Naive thymus-derived CD8-positive, alpha-beta T cell (primary cell): ENCODE measurements at regions not wholly inside any gene's neighbourhood (a gene's known extent, or its start where the extent isn't known, plus 50 kb on each side); places are given as distances from the start of the nearest gene placed in this dataset.

ENCODE experiments used
- ATAC-seq, 2 donors: fragments of 150-1000 bp; cut with Tn5 transposase in 1 of 2; sonication (Bioruptor Pico), chemical (Tn5 transposase) in 1 of 2; 1 replicate in 1 of 2; 2 replicates in 1 of 2; pipeline ENCODE4 v1.10.0; 2021; ENCODE audit warnings: mild to moderate bottlenecking in 2 of 2, moderate library complexity in 2 of 2
- POLR2A ChIA-PET: fragments of 350-600 bp; sonication (Branson Sonifier 250); formaldehyde crosslinking; loops from one replicate; lab custom pipeline; 2021; ENCODE audit warnings: antibody characterized with exemption; lab: Charles Lee
- DNase-seq, 10 donors: peaks; one replicate each; pipeline versions ENCODE4 v3.0.0 to v3.0.0-alpha.2; 2020 to 2022
- H3K27ac Mint-ChIP-seq, 10 donors: one replicate each; pipeline ENCODE4 v1.8.0; 2020 to 2022; ENCODE audit warnings: mild to moderate bottlenecking in 10 of 10, mixed read lengths in 10 of 10, moderate library complexity in 4 of 10, inconsistent platforms in 1 of 10
- H3K27me3 Mint-ChIP-seq, 5 donors: one replicate each; pipeline ENCODE4 v1.8.0; 2021 to 2022; ENCODE audit warnings: mixed read lengths in 5 of 5
- H3K36me3 Mint-ChIP-seq, 3 donors: one replicate each; pipeline ENCODE4 v1.8.0; 2020 to 2022; ENCODE audit warnings: mixed read lengths in 3 of 3, mild to moderate bottlenecking in 2 of 3, inconsistent platforms in 1 of 3
- H3K4me1 Mint-ChIP-seq, 4 donors: one replicate each; pipeline ENCODE4 v1.8.0; 2021 to 2022; ENCODE audit warnings: mixed read lengths in 4 of 4
- H3K4me3 Mint-ChIP-seq, 10 donors: one replicate each; pipeline ENCODE4 v1.8.0; 2020 to 2022; ENCODE audit warnings: mild to moderate bottlenecking in 10 of 10, mixed read lengths in 10 of 10, moderate library complexity in 6 of 10, inconsistent platforms in 1 of 10
- H3K9me3 Mint-ChIP-seq, 9 donors: one replicate each; pipeline ENCODE4 v1.8.0; 2020 to 2022; ENCODE audit warnings: mixed read lengths in 9 of 9, mild to moderate bottlenecking in 3 of 9, inconsistent platforms in 1 of 9, moderate library complexity in 1 of 9

DNA sequence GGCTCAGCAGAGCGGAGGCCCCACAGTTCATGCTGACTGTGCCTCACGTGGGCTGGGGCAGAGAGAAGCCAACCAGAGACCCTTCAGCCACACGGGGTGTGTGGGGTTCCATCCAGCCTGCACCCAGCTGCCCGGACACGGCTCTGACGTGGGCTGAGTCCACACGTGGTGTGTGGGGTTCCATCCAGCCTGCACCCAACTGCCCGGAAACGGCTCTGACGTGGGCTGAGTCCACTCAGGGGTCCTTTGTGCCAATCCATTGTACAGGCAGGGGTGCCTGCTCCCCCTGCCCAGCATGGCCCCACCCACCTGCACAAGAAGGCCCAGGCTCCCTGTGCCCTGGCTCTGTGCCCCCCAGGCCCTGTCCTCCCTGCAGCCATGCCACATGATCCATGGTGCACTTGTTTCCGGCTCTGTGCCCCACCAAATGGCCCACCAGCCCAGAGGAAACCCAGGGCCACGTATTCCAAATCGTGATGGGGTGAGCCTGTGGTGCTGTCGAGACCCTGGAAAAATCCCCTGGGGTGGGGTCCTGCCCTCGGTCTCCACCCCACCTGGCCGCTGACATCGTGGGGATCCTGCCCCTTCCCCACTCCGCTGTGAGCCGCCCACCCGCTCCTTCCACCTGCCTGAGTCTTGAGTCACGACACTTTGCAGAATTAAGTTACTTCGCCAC is 99.3 kb upstream of the SFSWAP start:
- Mint-ChIP-seq H3K9me3 (peaks cover 0 to 2% (median 0%) of the 10 kb centered on the region in 9 donors), H3K27ac (no peak overlapping the region), H3K27me3 (peaks cover 0 to 3% (median 0%) of the 10 kb centered on the region in 5 donors), H3K4me1 (peaks cover 3 to 27% (median 17%) of the 10 kb centered on the region in 4 donors), H3K36me3 (no peaks in the 10 kb centered on the region), H3K4me3 (no peak overlapping the region)
- no peak for ATAC-seq
- no peak for DNase-seq
- POLR2A ChIA-PET: no interaction called here

DNA sequence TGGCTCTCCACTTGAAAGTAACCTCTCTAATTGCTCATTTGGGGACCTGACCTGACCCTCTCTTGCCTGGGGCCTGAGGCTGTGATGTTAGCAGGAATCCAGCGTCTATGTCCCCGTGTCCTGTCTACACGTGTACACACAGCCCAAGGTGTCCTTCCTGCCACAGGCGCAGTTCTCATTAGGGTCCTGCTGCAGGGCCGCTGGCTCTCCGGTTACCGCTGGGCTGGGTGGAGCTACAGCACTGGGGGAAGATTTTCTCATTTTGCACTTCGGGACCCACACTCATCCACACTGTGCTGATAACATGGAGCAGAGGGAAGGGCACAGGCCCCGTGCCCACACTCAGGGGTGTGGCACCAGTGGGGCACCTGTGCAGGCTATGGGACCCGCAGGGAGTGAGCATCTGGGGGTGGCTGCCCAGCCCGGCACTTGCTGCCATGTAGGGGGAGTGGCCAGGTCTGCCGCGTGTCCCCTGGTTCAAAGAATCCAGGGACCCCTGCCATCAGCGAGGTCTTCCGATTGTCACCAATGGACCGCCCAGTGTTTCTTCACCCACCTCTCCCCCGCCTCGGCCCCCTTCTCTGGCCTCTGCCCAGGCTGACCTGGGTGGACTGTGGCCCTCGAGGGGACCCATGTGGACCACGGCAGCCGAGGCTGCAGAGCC is 98.7 kb upstream of the SFSWAP start:
- H3K36me3 Mint-ChIP-seq: no peaks in the 10 kb centered on the region
- POLR2A ChIA-PET: no interaction called here
- H3K27me3 Mint-ChIP-seq: peaks cover 0 to 9% (median 5%) of the 10 kb centered on the region in 5 donors
- H3K9me3 Mint-ChIP-seq: peaks cover 0 to 2% (median 0%) of the 10 kb centered on the region in 9 donors
- H3K27ac Mint-ChIP-seq: no peak overlapping the region
- peaks cover 3 to 26% (median 14%) of the 10 kb centered on the region in 4 donors for H3K4me1 Mint-ChIP-seq
- DNase-seq: no peak
- H3K4me3 Mint-ChIP-seq: no peak overlapping the region
- ATAC-seq: no peak

DNA sequence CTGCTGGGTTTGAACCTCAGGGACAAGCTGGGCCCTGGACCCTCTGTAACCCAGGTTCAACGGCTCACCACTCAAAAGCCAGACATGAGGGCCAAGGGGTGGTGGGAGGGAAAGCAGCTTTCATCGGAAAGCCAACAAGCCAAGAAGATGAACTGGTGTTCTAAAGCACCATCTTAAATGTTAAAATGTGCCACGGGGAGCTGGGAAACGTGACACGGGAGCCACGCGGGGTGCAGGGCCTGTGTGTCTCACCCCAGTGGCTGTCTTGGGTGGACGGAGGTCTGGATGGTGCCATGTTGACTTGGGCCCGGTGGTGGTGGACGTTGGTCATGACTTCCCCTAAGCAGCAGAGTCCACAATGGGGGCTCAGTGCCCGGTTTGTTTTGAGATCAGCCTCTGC is 97.7 kb upstream of the SFSWAP start:
- no peaks in the 10 kb centered on the region for H3K9me3 Mint-ChIP-seq
- no peak overlapping the region for H3K27ac Mint-ChIP-seq
- H3K4me1 Mint-ChIP-seq: peaks cover 0 to 17% (median 7%) of the 10 kb centered on the region in 4 donors
- peaks cover under 1 to 14% (median 10%) of the 10 kb centered on the region in 5 donors for H3K27me3 Mint-ChIP-seq
- H3K4me3 Mint-ChIP-seq: no peak overlapping the region
- ATAC-seq (no peak), DNase-seq (no peak)
- POLR2A ChIA-PET: no interaction called here
- no peaks in the 10 kb centered on the region for H3K36me3 Mint-ChIP-seq

DNA sequence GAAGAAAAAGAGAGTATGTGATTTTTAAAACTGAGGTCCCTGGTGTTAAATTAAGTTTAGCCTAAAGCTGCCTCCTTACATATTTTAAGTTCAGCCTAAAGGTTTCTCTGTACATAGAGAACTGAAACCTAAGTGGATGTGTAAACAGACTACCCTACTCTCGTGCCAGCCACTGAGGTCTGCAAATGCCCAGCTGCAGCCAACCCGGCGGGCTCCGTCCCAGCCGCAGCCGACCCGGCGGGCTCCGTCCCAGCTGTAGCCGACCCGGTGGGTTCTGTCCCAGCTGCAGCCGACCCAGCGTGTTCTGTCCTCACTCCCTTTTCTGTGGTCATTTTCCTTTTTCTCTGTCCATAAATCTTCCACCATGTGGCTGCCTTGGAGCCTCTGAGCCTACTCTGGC is 97.2 kb upstream of the SFSWAP start:
- H3K27ac Mint-ChIP-seq: no peak overlapping the region
- no peak overlapping the region for H3K4me3 Mint-ChIP-seq
- DNase-seq (no peak), ATAC-seq (no peak)
- H3K36me3 Mint-ChIP-seq: no peaks in the 10 kb centered on the region
- peaks cover 0 to 12% (median 6%) of the 10 kb centered on the region in 4 donors for H3K4me1 Mint-ChIP-seq
- POLR2A ChIA-PET: no interaction called here
- H3K9me3 Mint-ChIP-seq: no peaks in the 10 kb centered on the region
- H3K27me3 Mint-ChIP-seq: peaks cover 1 to 19% (median 13%) of the 10 kb centered on the region in 5 donors

DNA sequence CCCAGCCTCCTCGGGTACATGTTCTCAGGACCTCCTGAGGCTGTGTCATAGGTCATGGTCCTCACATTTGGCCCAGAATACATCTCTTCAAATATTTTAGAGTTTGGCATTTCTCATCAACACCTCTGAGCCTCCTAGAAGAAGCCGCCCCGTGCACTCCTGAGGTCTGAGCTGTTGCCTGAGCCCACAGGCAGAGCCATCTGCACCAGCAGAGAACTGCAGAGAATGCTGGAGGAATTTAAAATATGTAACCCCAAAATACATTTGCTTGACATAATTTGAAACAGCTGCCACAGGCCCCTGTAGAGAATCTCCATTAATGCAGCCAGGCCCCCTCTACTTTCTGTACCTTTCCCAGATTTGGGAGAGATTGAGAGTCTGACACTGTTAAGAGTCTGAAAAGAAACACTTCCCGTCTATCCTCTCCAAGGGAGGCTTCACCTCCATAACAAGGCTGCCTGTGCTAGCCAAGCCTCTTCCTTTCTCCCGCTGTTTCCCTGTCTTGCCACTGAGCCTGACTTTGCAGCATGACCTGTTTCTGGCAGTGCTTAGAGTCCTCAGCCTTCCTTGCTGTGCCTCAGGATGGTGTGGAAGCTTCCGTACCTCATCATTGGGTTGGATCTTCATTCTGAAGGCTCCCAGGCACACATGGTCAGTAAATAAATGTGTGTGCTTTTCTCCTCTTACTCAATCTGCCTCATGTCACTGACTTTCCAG is 95.4 kb upstream of the SFSWAP start:
- H3K9me3 Mint-ChIP-seq: no peaks in the 10 kb centered on the region
- no peak overlapping the region for H3K27ac Mint-ChIP-seq
- no peaks in the 10 kb centered on the region for H3K36me3 Mint-ChIP-seq
- no peak for DNase-seq
- H3K27me3 Mint-ChIP-seq: peaks cover 5 to 26% (median 22%) of the 10 kb centered on the region in 5 donors
- POLR2A ChIA-PET: no interaction called here
- H3K4me1 Mint-ChIP-seq: no peaks in the 10 kb centered on the region
- no peak overlapping the region for H3K4me3 Mint-ChIP-seq
- ATAC-seq: no peak

DNA sequence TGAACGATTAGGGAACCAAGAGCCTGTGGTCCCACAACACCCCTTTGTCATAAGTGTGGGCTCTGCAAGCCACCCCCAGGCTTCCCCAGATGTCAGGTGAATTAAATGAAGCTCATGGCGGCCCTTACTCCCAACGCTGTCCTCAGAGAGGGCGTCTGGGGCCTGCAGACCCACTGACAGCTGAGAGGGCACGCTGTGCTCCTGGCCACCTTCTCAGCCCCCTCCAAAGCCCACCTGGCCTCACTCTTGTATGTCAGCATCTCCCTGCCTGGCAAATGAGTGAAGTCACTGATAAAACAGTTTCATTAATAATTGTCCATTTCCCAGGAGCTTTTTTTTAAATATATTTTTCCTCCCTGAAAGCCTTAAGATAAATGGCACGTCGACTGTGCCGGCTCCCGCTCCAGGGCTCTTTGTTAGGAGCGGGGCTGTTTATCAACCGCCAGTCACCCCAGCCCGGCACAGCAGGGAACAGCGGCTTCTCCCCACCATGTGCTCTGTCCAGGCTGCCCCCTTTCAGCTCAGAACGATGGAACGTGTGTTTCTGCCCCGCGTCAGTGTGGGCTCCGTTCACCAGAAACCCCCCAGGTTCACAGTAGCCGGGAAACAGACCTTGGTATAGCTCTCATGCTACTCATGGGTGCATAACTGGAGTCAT is 94.7 kb upstream of the SFSWAP start:
- H3K4me3 Mint-ChIP-seq: no peak overlapping the region
- H3K4me1 Mint-ChIP-seq: no peaks in the 10 kb centered on the region
- ATAC-seq (no peak), DNase-seq (no peak)
- no peak overlapping the region for H3K27ac Mint-ChIP-seq
- no peaks in the 10 kb centered on the region for H3K9me3 Mint-ChIP-seq
- peaks cover 5 to 26% (median 22%) of the 10 kb centered on the region in 5 donors for H3K27me3 Mint-ChIP-seq
- H3K36me3 Mint-ChIP-seq: no peaks in the 10 kb centered on the region
- POLR2A ChIA-PET: no interaction called here

DNA sequence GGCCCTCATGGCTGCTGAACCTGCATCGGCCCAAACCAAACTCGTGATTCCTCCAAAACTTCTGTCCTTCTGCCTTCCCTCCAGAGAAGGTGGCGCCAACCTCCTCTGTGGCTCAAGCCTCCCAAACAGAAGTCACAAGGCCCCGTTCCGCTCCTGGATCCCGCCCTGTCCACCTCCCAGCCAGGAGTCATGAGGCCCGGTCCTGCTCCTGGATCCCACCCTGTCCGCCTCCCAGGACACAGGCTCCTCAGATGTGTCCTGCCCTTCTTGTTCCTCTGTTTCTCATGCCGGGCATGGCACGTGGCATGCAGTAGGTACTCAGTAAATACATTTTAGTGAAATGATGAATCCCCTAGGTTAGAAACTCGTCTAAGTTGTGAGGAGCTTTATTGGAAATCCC is 94.2 kb upstream of the SFSWAP start:
- DNase-seq (no peak), ATAC-seq (no peak)
- Mint-ChIP-seq H3K9me3 (no peaks in the 10 kb centered on the region), H3K27ac (no peak overlapping the region), H3K4me1 (no peaks in the 10 kb centered on the region), H3K27me3 (peaks cover 5 to 27% (median 22%) of the 10 kb centered on the region in 5 donors), H3K4me3 (no peak overlapping the region), H3K36me3 (no peaks in the 10 kb centered on the region)
- POLR2A ChIA-PET: no interaction called here

DNA sequence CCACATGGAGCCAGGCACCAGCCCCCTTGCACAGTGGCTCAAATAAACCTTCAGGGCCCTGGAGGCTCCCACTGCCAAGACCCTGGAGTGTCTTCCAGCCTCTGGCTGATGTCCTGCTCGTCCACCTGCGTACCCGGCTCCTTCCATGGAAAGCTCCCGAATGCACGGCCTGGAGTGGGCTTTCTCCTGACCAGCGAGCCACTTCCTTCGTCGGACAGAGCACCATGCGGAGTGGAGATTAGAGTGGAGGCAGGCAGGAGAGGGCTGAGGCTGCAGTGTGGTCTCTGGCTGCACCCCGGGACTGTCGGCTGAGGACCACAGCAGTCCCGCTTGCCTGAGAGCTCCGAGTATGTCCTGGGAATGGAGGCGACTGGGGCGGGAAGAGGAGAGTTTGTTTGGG is 93.7 kb upstream of the SFSWAP start:
- no peak overlapping the region for H3K27ac Mint-ChIP-seq
- POLR2A ChIA-PET: no interaction called here
- H3K27me3 Mint-ChIP-seq: peaks cover 5 to 27% (median 22%) of the 10 kb centered on the region in 5 donors
- peaks cover 0 to 1% (median 0%) of the 10 kb centered on the region in 4 donors for H3K4me1 Mint-ChIP-seq
- no peaks in the 10 kb centered on the region for H3K9me3 Mint-ChIP-seq
- no peak overlapping the region for H3K4me3 Mint-ChIP-seq
- no peaks in the 10 kb centered on the region for H3K36me3 Mint-ChIP-seq
- no peak for DNase-seq
- ATAC-seq: no peak

DNA sequence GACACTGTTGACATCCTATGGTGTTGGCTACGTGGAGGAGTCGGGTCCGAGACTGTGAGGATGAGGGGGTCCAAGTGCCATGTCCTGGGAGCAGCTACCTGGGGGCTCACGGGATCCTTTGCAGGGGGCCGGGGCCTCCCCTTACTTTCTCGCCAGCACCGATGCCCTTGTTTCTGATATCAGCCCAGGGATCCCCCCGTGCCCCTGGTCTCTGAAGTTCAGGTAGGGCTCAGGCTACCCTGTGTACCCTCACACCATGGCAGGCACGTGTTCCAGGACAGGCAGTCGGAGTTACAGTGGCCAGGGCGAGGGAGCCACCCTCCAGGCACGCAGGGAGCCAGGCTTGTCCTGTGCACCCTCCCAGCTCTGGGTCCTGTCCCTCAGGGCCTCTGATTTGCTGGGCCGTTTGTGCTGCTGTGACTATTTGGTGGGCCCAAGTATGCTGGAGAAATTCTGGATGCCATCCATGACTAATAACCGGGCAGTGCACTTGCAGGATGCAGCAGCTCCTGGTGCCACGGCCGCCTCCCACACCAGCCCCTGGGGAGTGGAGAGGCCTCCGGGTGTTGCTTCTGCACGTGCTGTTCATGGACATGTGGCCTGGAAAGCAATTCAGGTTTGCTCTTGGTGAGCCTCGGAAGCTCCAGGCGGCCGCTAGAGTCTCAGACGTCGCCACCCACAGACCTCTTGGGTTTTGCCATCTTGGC is 93.1 kb upstream of the SFSWAP start:
- Mint-ChIP-seq H3K27me3 (peaks cover 5 to 27% (median 22%) of the 10 kb centered on the region in 5 donors), H3K36me3 (no peaks in the 10 kb centered on the region), H3K27ac (no peak overlapping the region), H3K4me3 (no peak overlapping the region), H3K9me3 (no peaks in the 10 kb centered on the region), H3K4me1 (peaks cover 0 to 1% (median 0%) of the 10 kb centered on the region in 4 donors)
- ATAC-seq: no peak
- POLR2A ChIA-PET: no interaction called here
- DNase-seq: no peak

DNA sequence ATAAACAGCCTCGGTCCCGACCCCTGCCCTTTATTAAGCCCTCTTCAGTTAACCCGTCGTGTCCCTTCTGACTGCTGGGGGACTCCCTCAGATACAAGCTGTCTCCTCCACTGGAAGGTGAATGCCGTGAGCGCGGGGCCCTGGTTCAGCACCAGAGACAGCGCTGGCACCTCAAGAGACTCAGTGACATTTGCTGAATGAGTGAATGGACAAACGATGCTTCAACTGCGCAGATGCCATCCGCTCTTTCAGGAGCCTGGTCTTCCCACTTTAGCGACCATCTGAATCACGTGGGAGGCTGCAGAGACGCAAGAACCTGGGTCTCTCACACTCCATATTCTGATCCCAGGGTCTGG is 92.6 kb upstream of the SFSWAP start:
- peaks cover 5 to 27% (median 22%) of the 10 kb centered on the region in 5 donors for H3K27me3 Mint-ChIP-seq
- no peak for DNase-seq

DNA sequence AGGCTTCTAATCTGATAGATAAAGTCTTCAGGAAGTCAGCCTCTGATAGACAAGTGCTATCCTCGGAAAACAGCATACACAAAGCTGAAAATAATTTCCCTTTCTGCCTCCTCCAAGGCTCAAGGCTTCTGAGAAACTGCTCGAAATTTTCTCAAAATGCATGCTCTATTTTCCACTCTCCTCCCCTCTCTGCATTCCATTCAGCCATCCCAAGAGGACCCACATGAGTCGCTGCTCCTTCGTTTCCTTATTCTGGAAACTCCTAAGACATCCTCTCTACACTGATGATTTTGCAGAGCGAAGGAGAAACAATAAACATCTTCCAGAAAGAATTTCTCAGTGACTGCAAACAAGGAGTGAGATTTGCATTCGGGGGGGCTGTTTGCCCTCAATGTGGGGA is 92.2 kb upstream of the SFSWAP start:
- Mint-ChIP-seq H3K4me3 (no peak overlapping the region), H3K36me3 (no peaks in the 10 kb centered on the region), H3K4me1 (peaks cover 0 to 1% (median 0%) of the 10 kb centered on the region in 4 donors), H3K27ac (no peak overlapping the region), H3K9me3 (no peaks in the 10 kb centered on the region), H3K27me3 (peaks cover 5 to 27% (median 22%) of the 10 kb centered on the region in 5 donors)
- DNase-seq (no peak), ATAC-seq (no peak)
- POLR2A ChIA-PET: no interaction called here

More for the DNA sequence above, 92.6 kb upstream of the SFSWAP start:
- H3K4me1 Mint-ChIP-seq: peaks cover 0 to 1% (median 0%) of the 10 kb centered on the region in 4 donors
- H3K9me3 Mint-ChIP-seq: no peaks in the 10 kb centered on the region
- POLR2A ChIA-PET: no interaction called here
- no peak overlapping the region for H3K27ac Mint-ChIP-seq
- no peak overlapping the region for H3K4me3 Mint-ChIP-seq
- no peaks in the 10 kb centered on the region for H3K36me3 Mint-ChIP-seq
- no peak for ATAC-seq

DNA sequence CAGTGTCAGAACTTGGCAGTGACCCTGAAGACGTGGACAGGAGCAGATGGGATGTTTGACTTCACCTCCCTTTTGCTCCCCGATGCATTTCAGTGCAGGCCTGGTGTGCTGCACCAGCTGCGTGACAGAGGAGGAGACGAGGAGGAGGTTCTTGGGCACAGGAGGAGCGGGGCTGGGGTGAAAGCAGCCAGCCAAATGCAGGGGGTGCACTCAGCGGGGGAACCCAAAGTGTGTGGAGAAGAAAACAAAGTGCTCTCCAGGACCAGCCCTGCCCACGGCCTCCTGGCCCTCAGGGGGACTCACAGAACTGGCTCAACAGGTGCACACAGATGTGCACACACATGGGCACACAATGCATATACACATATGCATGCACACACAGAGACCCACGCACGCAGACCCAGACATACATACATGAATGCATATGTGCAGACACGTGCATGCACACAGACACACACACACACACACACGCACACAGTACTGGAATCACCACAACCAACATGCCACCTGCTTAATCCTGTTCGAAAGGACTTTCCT is 91.7 kb upstream of the SFSWAP start:
- POLR2A ChIA-PET: no interaction called here
- no peak for ATAC-seq
- DNase-seq: no peak
- H3K27me3 Mint-ChIP-seq: peaks cover 4 to 27% (median 22%) of the 10 kb centered on the region in 5 donors
- H3K9me3 Mint-ChIP-seq: no peaks in the 10 kb centered on the region
- H3K4me3 Mint-ChIP-seq: no peak overlapping the region
- no peak overlapping the region for H3K27ac Mint-ChIP-seq
- H3K36me3 Mint-ChIP-seq: no peaks in the 10 kb centered on the region
- peaks cover 0 to 3% (median under 1%) of the 10 kb centered on the region in 4 donors for H3K4me1 Mint-ChIP-seq
